ENCODE measurements at regions not wholly inside any gene's neighbourhood (a gene's known extent, or its start where the extent isn't known, plus 50 kb on each side); places are given as distances from the start of the nearest gene placed in this dataset.

- TF ChIP-seq CTCF (IDR thresholded peaks at IDR 0.05; ENCODE audit: insufficient read depth, low read depth, low read length, missing control alignments), result no peak
- no peak overlapping the region for H3K4me3 ChIP-seq (ENCODE audit: low read depth, low read length)
- no peak for DNase-seq (ENCODE audit: low read depth)
Measured at GRCh38 chr3:64975147-64975546, 287.3 kb upstream of the ADAMTS9 start.

GRCh38 chr3:64974401-64974800 lies 286.6 kb upstream of the ADAMTS9 start:
- no peak for TF ChIP-seq CTCF (IDR thresholded peaks at IDR 0.05; ENCODE audit: insufficient read depth, low read depth, low read length, missing control alignments)
- no peak for DNase-seq (ENCODE audit: low read depth)
- no peak overlapping the region for H3K4me3 ChIP-seq (ENCODE audit: low read depth, low read length)

GRCh38 chr3:64972793-64973192 lies 285.0 kb upstream of the ADAMTS9 start:
- no peak for DNase-seq (ENCODE audit: low read depth)
- no peak for TF ChIP-seq CTCF (IDR thresholded peaks at IDR 0.05; ENCODE audit: insufficient read depth, low read depth, low read length, missing control alignments)
- no peak overlapping the region for H3K4me3 ChIP-seq (ENCODE audit: low read depth, low read length)

GRCh38 chr3:64971602-64972001 lies 283.8 kb upstream of the ADAMTS9 start:
- no peak for DNase-seq (ENCODE audit: low read depth)
- no peak overlapping the region for H3K4me3 ChIP-seq (ENCODE audit: low read depth, low read length)
- TF ChIP-seq CTCF (IDR thresholded peaks at IDR 0.05; ENCODE audit: insufficient read depth, low read depth, low read length, missing control alignments), result no peak

- DNase-seq (ENCODE audit: low read depth), result no peak
- no peak for TF ChIP-seq CTCF (IDR thresholded peaks at IDR 0.05; ENCODE audit: insufficient read depth, low read depth, low read length, missing control alignments)
- H3K4me3 ChIP-seq (ENCODE audit: low read depth, low read length), result no peak overlapping the region
Measured at GRCh38 chr3:64970634-64971033, 282.8 kb upstream of the ADAMTS9 start.

GRCh38 chr3:64961301-64961700 lies 273.5 kb upstream of the ADAMTS9 start:
- no peak for DNase-seq (ENCODE audit: low read depth)
- TF ChIP-seq CTCF (IDR thresholded peaks at IDR 0.05; ENCODE audit: insufficient read depth, low read depth, low read length, missing control alignments), result no peak
- H3K4me3 ChIP-seq (ENCODE audit: low read depth, low read length), result no peak overlapping the region

- TF ChIP-seq CTCF (IDR thresholded peaks at IDR 0.05; ENCODE audit: insufficient read depth, low read depth, low read length, missing control alignments), result no peak
- no peak overlapping the region for H3K4me3 ChIP-seq (ENCODE audit: low read depth, low read length)
- no peak for DNase-seq (ENCODE audit: low read depth)
Measured at GRCh38 chr3:64958199-64958843, 270.5 kb upstream of the ADAMTS9 start.

All from GM12865 (cell line).